Hepatocyte (in vitro differentiated cells): ENCODE measurements at regions not wholly inside any gene's neighbourhood (a gene's known extent, or its start where the extent isn't known, plus 50 kb on each side); places are given as distances from the start of the nearest gene placed in this dataset.

Source experiments
- CTCF ChIP-seq: fragments of 200-600 bp; sonication (generic); IDR thresholded peaks from 2 replicates; pipeline ENCODE4 v1.5.1; 2016; ENCODE audit warnings: antibody characterized with exemption, mild to moderate bottlenecking; ENCODE audit not compliant: poor library complexity
- EZH2phosphoT487 ChIP-seq: fragments of 200-600 bp; sonication (generic); IDR thresholded peaks from one replicate; pipeline ENCODE4 v1.6.1; 2018; ENCODE audit warnings: antibody characterized with exemption, mild to moderate bottlenecking, low read depth, moderate library complexity; ENCODE audit not compliant: unreplicated experiment, severe bottlenecking

- TF ChIP-seq EZH2phosphoT487 = no peak
- no peak for TF ChIP-seq CTCF
Observed at GRCh38 chr21:24577301-24577700, 1030.0 kb downstream of the MRPL39 start.
